Activated T-cell treated with anti-CD3 and anti-CD28 coated beads, Interleukin-2, amount 50 U/mL, for 4 hours (primary cell): ENCODE measurements at regions not wholly inside any gene's neighbourhood (a gene's known extent, or its start where the extent isn't known, plus 50 kb on each side); places are given as distances from the start of the nearest gene placed in this dataset.

ENCODE experiments used
- ATAC-seq, 2 donors: fragments of 200-7000 bp; cut with Tn5 transposase; one replicate each; pipeline ENCODE4 v1.10.0; 2021
- DNase-seq: peaks from one replicate; pipeline ENCODE4 v3.0.0-alpha.2; 2020
- H3K27me3 Mint-ChIP-seq: one replicate; pipeline ENCODE4 v1.8.0; 2021; ENCODE audit warnings: low read depth, mixed read lengths
- H3K36me3 Mint-ChIP-seq: one replicate; pipeline ENCODE4 v1.8.0; 2022; ENCODE audit warnings: mixed read lengths; ENCODE audit not compliant: insufficient read depth
- H3K4me1 Mint-ChIP-seq: one replicate; pipeline ENCODE4 v1.8.0; 2021; ENCODE audit warnings: low read depth, mixed read lengths
- H3K4me3 Mint-ChIP-seq: one replicate; pipeline ENCODE4 v1.8.0; 2021; ENCODE audit warnings: mild to moderate bottlenecking, moderate library complexity, mixed read lengths
- H3K9me3 Mint-ChIP-seq: one replicate; pipeline ENCODE4 v1.8.0; 2021; ENCODE audit warnings: mixed read lengths

DNA sequence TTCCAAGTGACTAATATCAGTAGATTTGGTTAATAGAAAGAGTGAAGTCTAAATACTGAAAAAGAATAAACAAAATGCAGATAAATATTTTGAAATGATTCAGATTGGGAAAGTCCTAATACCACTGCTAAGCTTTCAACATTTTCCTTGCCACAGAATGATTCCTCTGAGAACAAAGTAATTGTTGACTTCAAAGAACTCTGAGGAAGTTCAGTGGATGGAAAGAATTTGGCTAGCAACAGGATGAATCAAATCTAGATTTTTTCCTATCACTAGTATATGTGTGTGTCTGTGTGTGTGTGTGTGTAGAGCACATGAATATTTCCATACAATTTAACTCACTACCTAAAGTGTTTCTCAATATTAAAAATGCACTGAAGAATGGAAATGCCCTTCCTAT, 107.9 kb upstream of the PREP start:
- no peaks in the 10 kb centered on the region for H3K9me3 Mint-ChIP-seq
- peaks cover 9% of the 10 kb centered on the region for H3K27me3 Mint-ChIP-seq
- H3K4me1 Mint-ChIP-seq: peaks cover 9% of the 10 kb centered on the region
- ATAC-seq (no peak), DNase-seq (no peak)
- no peaks in the 10 kb centered on the region for H3K36me3 Mint-ChIP-seq
- H3K4me3 Mint-ChIP-seq: no peak overlapping the region

DNA sequence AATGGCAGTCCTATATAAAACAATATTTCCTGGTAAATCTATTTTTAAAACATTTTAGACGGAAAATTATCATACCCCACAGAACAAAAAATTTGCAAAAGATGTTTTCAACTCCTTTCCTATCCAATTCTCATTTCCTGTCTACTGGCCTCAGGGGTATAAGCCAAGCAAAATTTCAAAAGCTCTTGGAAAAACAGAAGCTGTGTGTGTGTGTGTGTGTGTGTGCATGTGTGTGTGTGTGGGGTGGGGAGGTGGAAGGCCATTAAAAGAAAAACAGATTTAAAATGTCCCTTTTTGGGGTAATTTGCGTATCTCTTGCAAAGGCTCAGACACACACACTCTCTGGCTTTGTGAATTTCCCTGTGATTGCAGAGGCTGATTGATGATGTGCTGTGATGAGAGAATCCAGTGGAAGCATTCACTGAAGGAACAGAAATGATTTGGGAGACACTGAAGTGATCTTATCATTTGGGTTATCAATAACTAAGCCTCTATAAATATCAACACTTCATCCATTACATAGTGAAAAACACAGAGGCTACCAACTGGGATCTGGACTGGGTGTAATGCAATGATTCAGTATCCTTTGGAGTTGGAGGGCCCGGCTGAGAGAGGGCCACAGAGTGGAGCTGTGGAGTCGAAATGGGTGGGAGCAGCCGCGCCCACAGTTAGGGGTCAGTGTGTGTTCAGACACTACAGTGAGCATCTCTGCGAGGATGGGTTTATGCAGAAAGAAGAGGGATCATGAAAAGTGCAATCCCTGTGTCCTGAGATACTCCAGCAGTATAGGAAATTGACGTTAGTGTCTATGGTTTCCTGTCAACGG, 106.8 kb upstream of the PREP start:
- H3K36me3 Mint-ChIP-seq: no peaks in the 10 kb centered on the region
- H3K4me1 Mint-ChIP-seq: peaks cover 9% of the 10 kb centered on the region
- ATAC-seq: no peak
- H3K4me3 Mint-ChIP-seq: no peak overlapping the region
- peaks cover 5% of the 10 kb centered on the region for H3K27me3 Mint-ChIP-seq
- no peaks in the 10 kb centered on the region for H3K9me3 Mint-ChIP-seq
- DNase-seq: no peak

DNA sequence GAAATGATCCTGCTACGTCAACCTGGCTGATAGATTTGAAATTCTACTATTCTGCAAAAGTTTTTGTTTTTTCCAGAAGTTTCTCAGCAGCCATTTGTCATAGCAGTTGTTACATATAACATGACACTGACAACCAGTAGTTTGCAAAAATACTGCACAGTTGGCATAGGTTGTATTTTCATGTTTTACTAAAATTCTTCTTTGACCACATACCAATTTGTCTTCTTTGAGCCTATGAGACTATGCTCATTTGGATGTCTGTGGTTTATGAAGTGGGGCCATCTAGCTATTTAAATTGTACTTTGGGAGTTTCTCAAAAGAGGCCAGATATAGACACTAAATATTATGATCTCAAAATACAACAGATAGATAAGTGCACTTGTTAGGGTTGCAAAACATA, 104.9 kb upstream of the PREP start:
- no peaks in the 10 kb centered on the region for H3K9me3 Mint-ChIP-seq
- H3K27me3 Mint-ChIP-seq: peaks cover 3% of the 10 kb centered on the region
- DNase-seq (no peak), ATAC-seq (no peak)
- H3K36me3 Mint-ChIP-seq: no peaks in the 10 kb centered on the region
- H3K4me1 Mint-ChIP-seq: peaks cover 7% of the 10 kb centered on the region
- H3K4me3 Mint-ChIP-seq: no peak overlapping the region

DNA sequence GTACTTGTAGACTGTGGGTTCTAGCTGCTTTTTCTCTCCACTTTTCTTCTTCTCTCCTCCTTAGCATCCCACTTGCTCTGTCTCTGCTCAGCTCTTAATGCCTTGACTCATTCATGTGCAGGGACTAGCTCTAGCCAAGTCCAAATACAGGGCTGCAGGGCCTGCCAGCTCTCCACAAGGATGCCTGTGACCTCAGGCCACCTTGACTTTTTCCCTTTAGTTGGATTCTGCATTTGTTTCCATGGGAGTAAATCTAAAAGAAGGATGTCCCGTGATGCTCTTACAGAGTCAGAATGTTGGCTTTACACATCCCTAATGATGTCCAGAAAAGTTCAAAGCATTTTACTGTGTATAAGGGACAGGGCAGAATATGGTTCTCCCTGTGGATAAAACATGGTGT, 101.8 kb upstream of the PREP start:
- Mint-ChIP-seq H3K4me1 (no peaks in the 10 kb centered on the region), H3K4me3 (no peak overlapping the region), H3K9me3 (no peaks in the 10 kb centered on the region), H3K27me3 (no peaks in the 10 kb centered on the region), H3K36me3 (no peaks in the 10 kb centered on the region)
- no peak for DNase-seq
- no peak for ATAC-seq

DNA sequence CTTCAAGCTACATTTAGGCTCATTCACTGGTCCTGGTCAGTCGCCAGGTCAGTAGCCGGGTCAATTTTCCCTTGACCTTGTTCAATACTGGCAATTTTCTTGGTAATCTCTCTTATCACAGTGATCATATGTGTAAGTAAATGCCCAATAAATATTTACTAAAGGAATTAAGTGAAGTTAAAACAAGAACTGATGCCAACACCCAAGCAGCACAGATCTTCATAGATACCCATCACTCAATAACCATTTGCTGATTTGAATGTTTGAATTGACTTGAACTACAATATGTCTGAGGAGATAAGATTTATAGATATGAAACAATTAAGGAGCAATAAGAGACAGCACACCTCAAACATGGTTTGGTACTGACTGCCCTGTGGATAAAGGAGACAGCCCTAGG, 100.8 kb upstream of the PREP start:
- Mint-ChIP-seq H3K4me1 (no peaks in the 10 kb centered on the region), H3K27me3 (no peaks in the 10 kb centered on the region), H3K4me3 (no peak overlapping the region), H3K9me3 (no peaks in the 10 kb centered on the region), H3K36me3 (no peaks in the 10 kb centered on the region)
- DNase-seq (no peak), ATAC-seq (no peak)

DNA sequence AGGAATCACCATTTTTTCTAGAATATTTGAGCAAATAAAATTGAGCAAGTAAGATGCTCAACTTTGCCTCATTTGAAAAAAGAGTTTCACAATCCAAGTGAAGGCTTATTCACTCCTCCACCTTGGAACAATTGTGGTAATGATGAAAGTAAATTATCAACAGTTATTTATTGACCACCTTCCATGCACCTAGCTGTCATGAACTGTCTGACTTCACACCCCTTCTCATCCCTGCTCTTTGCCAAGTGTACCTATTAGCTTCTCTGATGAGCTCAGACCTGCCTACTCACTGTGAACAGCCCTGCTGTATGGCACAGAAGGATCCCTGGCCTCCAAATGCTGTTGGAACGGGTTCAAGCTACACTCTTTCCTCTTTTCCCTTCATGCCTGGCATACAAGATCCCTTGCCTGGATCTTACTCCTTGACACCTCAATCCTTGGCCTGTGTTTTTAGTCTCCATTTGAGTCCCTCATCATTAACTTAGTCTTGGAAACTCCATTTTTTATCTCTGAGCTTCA, 99.0 kb upstream of the PREP start:
- Mint-ChIP-seq H3K36me3 (no peaks in the 10 kb centered on the region), H3K27me3 (no peaks in the 10 kb centered on the region)
- no peak for ATAC-seq

DNA sequence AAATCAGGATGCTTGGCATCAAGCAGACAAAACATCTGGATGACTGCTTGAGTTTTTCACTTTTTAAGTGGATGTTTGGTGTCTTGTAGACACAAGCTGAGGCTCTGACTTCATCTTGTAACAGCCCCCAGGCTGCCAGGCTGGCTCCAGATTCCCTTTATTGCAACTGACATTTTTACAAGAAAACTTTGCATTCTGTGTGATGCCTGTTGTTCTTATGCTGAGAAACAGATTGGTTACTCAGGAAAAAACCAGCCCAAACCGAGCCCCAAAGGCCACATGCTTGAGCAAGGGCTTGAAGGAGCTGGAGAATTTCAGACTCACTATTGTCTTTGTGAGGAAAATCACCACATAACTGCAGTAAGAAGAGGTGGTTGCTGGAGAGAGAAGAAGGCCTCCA, 98.4 kb upstream of the PREP start:
- H3K27me3 Mint-ChIP-seq: no peaks in the 10 kb centered on the region
- no peaks in the 10 kb centered on the region for H3K4me1 Mint-ChIP-seq
- no peaks in the 10 kb centered on the region for H3K36me3 Mint-ChIP-seq
- H3K9me3 Mint-ChIP-seq: no peaks in the 10 kb centered on the region
- ATAC-seq (no peak), DNase-seq (no peak)
- no peak overlapping the region for H3K4me3 Mint-ChIP-seq

More for the DNA sequence above, 99.0 kb upstream of the PREP start:
- H3K9me3 Mint-ChIP-seq: no peaks in the 10 kb centered on the region
- no peak for DNase-seq
- H3K4me1 Mint-ChIP-seq: no peaks in the 10 kb centered on the region
- H3K4me3 Mint-ChIP-seq: no peak overlapping the region

DNA sequence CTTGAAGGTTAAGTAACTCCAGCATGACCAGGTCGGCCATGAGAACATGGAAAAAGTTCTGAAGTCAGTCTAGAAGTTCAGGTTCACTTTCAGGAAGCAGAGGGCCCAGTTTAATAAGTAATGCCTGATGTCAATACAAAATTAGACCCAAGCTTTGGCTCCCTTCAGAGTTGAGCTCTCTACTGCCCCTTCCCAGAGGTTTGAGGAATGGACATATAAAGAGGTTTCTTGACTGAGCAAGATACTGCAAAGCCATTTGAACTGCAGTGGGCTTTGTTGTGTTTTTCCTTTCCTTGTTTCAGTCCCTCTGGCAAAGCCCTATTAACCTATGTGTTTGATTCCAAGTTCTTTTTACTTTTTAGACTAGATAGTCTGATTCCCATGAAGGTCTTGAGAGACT, 97.8 kb upstream of the PREP start:
- Mint-ChIP-seq H3K36me3 (no peaks in the 10 kb centered on the region), H3K9me3 (no peaks in the 10 kb centered on the region), H3K4me1 (no peaks in the 10 kb centered on the region), H3K27me3 (no peaks in the 10 kb centered on the region), H3K4me3 (no peak overlapping the region)
- ATAC-seq (no peak), DNase-seq (no peak)

DNA sequence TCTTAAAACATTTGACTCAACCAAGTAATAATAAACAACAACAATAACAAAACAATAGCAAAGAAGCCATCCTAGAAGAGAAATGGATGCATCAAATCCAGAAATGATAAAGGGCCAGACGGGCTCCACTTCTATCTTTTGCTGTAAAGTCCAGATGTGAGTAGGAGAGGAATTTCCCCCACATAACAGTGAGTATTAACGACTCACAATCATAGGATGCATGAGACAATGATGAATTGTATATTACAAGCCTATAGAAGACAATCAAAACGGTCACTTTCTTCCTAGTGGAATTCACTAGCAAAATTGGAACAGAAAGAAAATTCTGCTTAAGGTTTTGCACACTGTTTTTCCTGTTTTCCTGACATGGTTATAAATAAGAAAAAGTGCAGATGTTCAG, 97.0 kb upstream of the PREP start:
- DNase-seq (no peak), ATAC-seq (no peak)
- no peaks in the 10 kb centered on the region for H3K27me3 Mint-ChIP-seq
- H3K4me1 Mint-ChIP-seq: no peaks in the 10 kb centered on the region
- no peak overlapping the region for H3K4me3 Mint-ChIP-seq
- no peaks in the 10 kb centered on the region for H3K9me3 Mint-ChIP-seq
- H3K36me3 Mint-ChIP-seq: no peaks in the 10 kb centered on the region

DNA sequence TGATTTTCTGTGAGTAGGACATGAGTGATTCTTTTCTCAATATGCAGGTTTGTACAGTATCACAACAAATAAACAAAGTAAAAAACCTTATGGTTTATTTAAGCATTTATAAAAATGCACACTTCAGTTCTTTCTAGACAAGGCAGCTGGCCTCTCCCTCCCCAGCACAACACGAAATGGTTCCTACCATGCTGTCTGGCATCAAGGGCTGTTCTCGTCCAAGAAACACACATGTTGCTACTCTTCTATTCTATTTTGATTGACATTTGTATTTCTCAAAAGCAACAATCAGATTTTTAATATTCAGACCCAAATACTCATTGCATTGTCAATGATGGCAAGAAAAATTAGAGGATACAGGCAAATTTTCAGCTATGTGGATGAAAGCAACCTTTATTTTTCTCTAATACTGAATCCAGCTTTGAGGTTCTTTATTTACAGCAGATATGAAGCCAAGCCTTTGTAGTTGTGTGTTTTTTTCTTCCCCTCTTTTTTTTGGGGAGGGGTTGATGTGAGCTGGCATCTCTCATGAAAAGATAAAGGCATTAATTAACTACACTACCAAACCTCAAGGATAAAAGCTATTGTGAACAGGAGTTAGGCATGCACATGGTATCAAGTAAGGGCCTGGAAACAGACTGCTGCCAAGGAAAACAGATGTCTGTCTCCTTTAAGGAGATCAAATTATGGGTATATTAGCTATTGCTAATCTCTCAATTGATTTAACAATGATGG, 96.4 kb upstream of the PREP start:
- Mint-ChIP-seq H3K9me3 (no peaks in the 10 kb centered on the region), H3K4me3 (no peak overlapping the region), H3K4me1 (no peaks in the 10 kb centered on the region), H3K36me3 (no peaks in the 10 kb centered on the region), H3K27me3 (no peaks in the 10 kb centered on the region)
- ATAC-seq: no peak
- no peak for DNase-seq

DNA sequence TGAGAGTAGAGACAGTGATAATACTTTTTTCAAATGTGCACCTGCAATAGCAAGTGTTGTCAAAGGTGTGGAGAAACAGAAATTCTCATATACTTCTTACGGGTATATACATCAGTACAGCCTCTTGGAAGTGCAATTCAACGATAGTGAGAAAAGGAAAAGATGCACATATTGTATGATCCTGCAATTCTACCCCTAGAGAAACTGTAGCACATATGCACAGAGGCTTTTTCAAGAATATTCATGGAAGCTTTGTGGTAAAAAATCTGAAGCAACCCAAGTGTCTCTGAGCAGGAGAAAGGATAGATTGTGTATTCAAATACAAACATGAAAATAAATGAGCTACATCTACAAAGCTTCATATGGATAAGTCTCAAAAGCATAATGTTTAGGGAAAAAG, 94.7 kb upstream of the PREP start:
- Mint-ChIP-seq H3K9me3 (no peaks in the 10 kb centered on the region), H3K4me1 (peaks cover 6% of the 10 kb centered on the region), H3K4me3 (no peak overlapping the region), H3K27me3 (no peaks in the 10 kb centered on the region), H3K36me3 (no peaks in the 10 kb centered on the region)
- DNase-seq (no peak), ATAC-seq (no peak)

DNA sequence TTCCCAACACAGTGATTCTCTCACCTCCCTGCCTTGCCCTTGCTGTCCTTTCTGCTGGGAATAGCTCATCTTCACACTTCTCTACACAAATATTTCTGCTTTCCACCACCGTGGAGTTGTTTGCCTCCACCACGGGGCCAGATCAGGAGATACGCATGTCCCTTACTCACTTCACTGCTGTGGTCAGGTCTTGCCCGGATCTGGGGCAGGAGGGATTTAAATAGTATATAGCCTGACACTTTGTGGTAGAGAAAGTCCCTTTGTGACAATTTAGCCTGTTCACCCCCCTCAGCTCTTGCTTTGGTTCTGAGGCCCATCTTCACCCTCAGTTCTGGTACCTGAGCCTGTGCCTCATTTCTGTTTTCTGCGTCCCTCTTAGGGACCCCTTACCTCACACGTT, 92.6 kb upstream of the PREP start:
- no peak overlapping the region for H3K4me3 Mint-ChIP-seq
- DNase-seq (no peak), ATAC-seq (no peak)
- no peaks in the 10 kb centered on the region for H3K27me3 Mint-ChIP-seq
- no peaks in the 10 kb centered on the region for H3K9me3 Mint-ChIP-seq
- peaks cover 6% of the 10 kb centered on the region for H3K4me1 Mint-ChIP-seq
- H3K36me3 Mint-ChIP-seq: no peaks in the 10 kb centered on the region

DNA sequence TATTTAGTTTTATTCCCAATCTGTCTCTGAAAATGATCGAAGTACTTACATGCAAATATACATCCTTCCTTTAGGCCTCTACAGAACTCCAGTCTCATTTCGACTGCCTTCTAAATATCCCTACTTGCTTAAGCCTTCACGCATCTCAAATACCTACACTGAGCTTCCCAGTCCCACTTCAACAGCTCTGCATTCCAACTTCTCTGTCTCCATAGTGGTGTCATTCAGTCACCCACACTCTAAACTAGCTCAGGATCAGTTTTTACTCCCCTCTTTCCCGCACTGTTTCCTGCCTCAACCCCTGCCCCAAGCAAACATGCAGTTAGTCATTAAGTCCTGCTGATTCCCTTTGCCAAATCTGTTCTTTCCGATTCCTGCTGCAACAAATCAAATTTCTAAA, 91.8 kb upstream of the PREP start:
- ATAC-seq (no peak), DNase-seq (no peak)
- Mint-ChIP-seq H3K36me3 (no peaks in the 10 kb centered on the region), H3K4me3 (no peak overlapping the region), H3K9me3 (no peaks in the 10 kb centered on the region), H3K27me3 (no peaks in the 10 kb centered on the region), H3K4me1 (peaks cover 6% of the 10 kb centered on the region)

DNA sequence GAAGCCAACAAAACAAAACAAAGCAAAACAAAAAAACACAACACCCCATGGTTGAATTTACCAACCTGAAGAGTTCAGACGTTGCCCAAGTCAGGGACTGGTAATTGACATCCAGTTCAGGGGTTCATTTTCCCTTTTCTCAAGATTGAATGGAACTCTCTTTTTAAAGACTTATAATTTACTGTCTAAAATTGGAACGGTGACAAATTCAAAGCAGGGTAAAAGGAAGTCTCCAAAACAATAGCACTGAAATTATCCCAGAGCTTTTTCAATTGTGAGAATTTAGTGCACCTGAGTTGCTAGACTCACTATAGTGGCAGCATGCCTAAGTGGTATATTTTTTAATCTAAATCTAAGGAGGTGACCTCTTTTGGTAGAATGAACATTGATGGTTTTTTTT, 90.9 kb upstream of the PREP start:
- DNase-seq: no peak
- no peaks in the 10 kb centered on the region for H3K27me3 Mint-ChIP-seq
- no peaks in the 10 kb centered on the region for H3K36me3 Mint-ChIP-seq
- ATAC-seq: no peak
- H3K4me3 Mint-ChIP-seq: no peak overlapping the region
- no peaks in the 10 kb centered on the region for H3K9me3 Mint-ChIP-seq
- H3K4me1 Mint-ChIP-seq: peaks cover 9% of the 10 kb centered on the region
